HEK293 (cell line): ENCODE measurements at regions not wholly inside any gene's neighbourhood (a gene's known extent, or its start where the extent isn't known, plus 50 kb on each side); places are given as distances from the start of the nearest gene placed in this dataset.

Experiments used
- CTCF ChIA-PET: fragments of 350-600 bp; formaldehyde crosslinking; extraction: SDS; loops from one replicate; lab custom pipeline; 2021; ENCODE audit warnings: antibody characterized with exemption; lab: Yijun Ruan, JAX
- POLR2A ChIA-PET: fragments of 300-600 bp; formaldehyde crosslinking; extraction: SDS; loops from one replicate; lab custom pipeline; 2020; ENCODE audit warnings: antibody characterized with exemption, inconsistent platforms; lab: Yijun Ruan, JAX
- H3K27ac ChIP-seq: fragments of 200-500 bp; sonication (Bioruptor generic); 2 replicates; pipeline ENCODE4 v1.5.1; 2014; ENCODE audit warnings: low read depth, low read length, control low read depth, inconsistent platforms; ENCODE audit errors: extremely low read depth
- H3K36me3 ChIP-seq, 2 experiments: fragments of 200-500 bp in 1 of 2; sonication (Bioruptor generic) in 1 of 2; 1 replicate in 1 of 2; 2 replicates in 1 of 2; pipeline ENCODE4 v1.5.1; 2014 to 2017; ENCODE audit warnings: inconsistent platforms in 2 of 2, low read length in 2 of 2; ENCODE audit not compliant: control insufficient read depth in 2 of 2, insufficient read depth in 1 of 2
- H3K4me1 ChIP-seq: fragments of 200-500 bp; sonication (Bioruptor generic); 2 replicates; pipeline ENCODE4 v1.5.1; 2014; ENCODE audit warnings: mild to moderate bottlenecking, low read length, inconsistent platforms; ENCODE audit not compliant: control insufficient read depth, insufficient read depth
- H3K4me3 ChIP-seq: 2 replicates; pipeline ENCODE4 v1.5.1; 2011; ENCODE audit warnings: low read depth, mild to moderate bottlenecking, control low read depth, low read length, moderate library complexity
- H3K9me3 ChIP-seq: fragments of 200-500 bp; sonication (Bioruptor generic); 2 replicates; pipeline ENCODE4 v1.5.1; 2014; ENCODE audit warnings: low read depth, low read length, inconsistent platforms; ENCODE audit not compliant: control insufficient read depth, insufficient read depth
- KLF10 ChIP-seq: fragments of 450-650 bp; IDR thresholded peaks from 2 replicates; pipeline ENCODE4 v1.5.1; 2018; ENCODE audit warnings: missing biosample characterization, mild to moderate bottlenecking, missing genetic modification characterization
- SP7 ChIP-seq: fragments of 450-650 bp; formaldehyde crosslinking; IDR thresholded peaks from 2 replicates; pipeline ENCODE4 v1.5.1; 2016; ENCODE audit warnings: missing biosample characterization, missing genetic modification characterization
- ZNF10 ChIP-seq: fragments of 450-650 bp; formaldehyde crosslinking; IDR thresholded peaks from 2 replicates; pipeline ENCODE4 v1.5.1; 2017; ENCODE audit warnings: missing biosample characterization, missing genetic modification characterization
- ZNF146 ChIP-seq: fragments of 450-650 bp; formaldehyde crosslinking; IDR thresholded peaks from 2 replicates; pipeline ENCODE4 v1.5.1; 2016; ENCODE audit warnings: missing biosample characterization, missing genetic modification characterization
- ZNF148 ChIP-seq: fragments of 450-650 bp; formaldehyde crosslinking; IDR thresholded peaks from 2 replicates; pipeline ENCODE4 v1.5.0; 2017; ENCODE audit warnings: missing biosample characterization, missing genetic modification characterization, borderline replicate concordance
- ZNF19 ChIP-seq: fragments of 450-650 bp; formaldehyde crosslinking; IDR thresholded peaks from 2 replicates; pipeline ENCODE4; 2016; ENCODE audit warnings: missing biosample characterization, missing genetic modification characterization, low read depth
- ZNF350 ChIP-seq: fragments of 450-650 bp; formaldehyde crosslinking; IDR thresholded peaks from 2 replicates; pipeline ENCODE4 v1.5.0; 2017; ENCODE audit warnings: missing biosample characterization, mild to moderate bottlenecking, missing genetic modification characterization
- ZNF394 ChIP-seq: fragments of 450-650 bp; formaldehyde crosslinking; IDR thresholded peaks from 2 replicates; pipeline ENCODE4 v1.5.1; 2016; ENCODE audit warnings: missing biosample characterization, missing genetic modification characterization, mild to moderate bottlenecking, moderate library complexity, borderline replicate concordance
- ZNF433 ChIP-seq: fragments of 450-650 bp; formaldehyde crosslinking; IDR thresholded peaks from 2 replicates; pipeline ENCODE4 v1.5.1; 2016; ENCODE audit warnings: missing biosample characterization, missing genetic modification characterization, low read depth
- ZNF501 ChIP-seq: fragments of 450-650 bp; formaldehyde crosslinking; IDR thresholded peaks from 2 replicates; pipeline ENCODE4 v1.5.1; 2016; ENCODE audit warnings: missing biosample characterization, missing genetic modification characterization
- ZNF561 ChIP-seq: fragments of 450-650 bp; IDR thresholded peaks from 2 replicates; pipeline ENCODE4 v1.5.1; 2018; ENCODE audit warnings: missing biosample characterization, missing genetic modification characterization, borderline replicate concordance
- ZNF624 ChIP-seq: fragments of 450-650 bp; formaldehyde crosslinking; IDR thresholded peaks from 2 replicates; pipeline ENCODE4 v1.5.1; 2017; ENCODE audit warnings: missing biosample characterization, missing genetic modification characterization
- ZNF639 ChIP-seq: fragments of 450-650 bp; formaldehyde crosslinking; IDR thresholded peaks from 2 replicates; pipeline ENCODE4 v1.5.1; 2016; ENCODE audit warnings: missing biosample characterization, missing genetic modification characterization
- ZNF768 ChIP-seq: fragments of 450-650 bp; formaldehyde crosslinking; IDR thresholded peaks from 2 replicates; pipeline ENCODE4 v1.5.1; 2018; ENCODE audit warnings: missing biosample characterization, mild to moderate bottlenecking, missing genetic modification characterization
- ZNF830 ChIP-seq: fragments of 450-650 bp; IDR thresholded peaks from 2 replicates; pipeline ENCODE4 v1.5.0; 2018; ENCODE audit warnings: missing biosample characterization, missing genetic modification characterization, low read depth, mild to moderate bottlenecking, moderate library complexity
- TF ChIP-seq, protein P1 (sequence below): fragments of 450-650 bp; formaldehyde crosslinking; IDR thresholded peaks from 2 replicates; pipeline ENCODE4 v1.5.1; 2017; ENCODE audit warnings: missing biosample characterization, missing genetic modification characterization
- TF ChIP-seq, protein P2 (sequence below): fragments of 450-650 bp; formaldehyde crosslinking; IDR thresholded peaks from 2 replicates; pipeline ENCODE4 v1.5.1; 2016; ENCODE audit warnings: missing biosample characterization, missing genetic modification characterization
- TF ChIP-seq, protein P3 (sequence below): fragments of 450-650 bp; formaldehyde crosslinking; IDR thresholded peaks from 2 replicates; pipeline ENCODE4 v1.5.1; 2017; ENCODE audit warnings: missing biosample characterization, missing genetic modification characterization

DNA sequence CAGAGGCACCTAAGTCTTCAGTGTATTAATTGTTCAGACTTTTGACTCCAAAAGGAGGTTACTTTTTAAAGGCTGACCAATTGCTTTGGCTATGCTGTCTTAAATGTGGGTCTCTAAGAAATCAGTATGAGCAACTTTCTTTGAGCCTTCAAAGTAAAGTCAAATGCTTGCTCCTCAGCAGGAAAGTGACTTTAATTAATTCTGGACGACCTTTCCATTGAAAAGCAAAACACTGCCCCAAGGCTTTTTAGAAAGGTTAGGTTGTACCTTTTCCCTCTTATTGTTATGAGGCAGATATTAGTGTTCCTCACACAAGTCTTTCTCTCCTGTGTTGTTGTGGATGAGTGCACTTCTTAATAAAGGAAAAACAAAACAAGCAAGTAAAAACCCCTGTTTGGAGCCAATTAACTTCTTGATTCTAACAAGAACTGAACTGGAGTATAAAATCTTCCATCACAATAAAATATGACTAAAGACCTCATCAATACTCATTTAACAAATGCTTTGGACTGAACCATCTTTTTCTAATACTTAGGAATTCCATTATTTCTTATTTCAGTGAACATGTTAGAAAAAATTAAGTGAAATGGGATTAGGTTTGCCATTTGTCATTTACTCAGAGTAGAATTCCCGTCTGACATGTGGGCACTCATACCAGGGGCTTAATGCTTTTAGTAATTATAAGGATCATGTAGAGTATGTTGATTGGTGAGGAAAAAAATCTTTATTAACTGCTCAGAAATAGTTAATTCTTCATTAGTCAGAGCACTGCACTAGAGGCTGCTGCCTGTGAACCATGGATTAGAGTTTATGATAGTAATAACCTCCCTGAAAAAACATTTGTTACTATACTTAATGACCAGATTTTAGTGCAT lies 159.1 kb upstream of the ZNF608 start:
- peaks cover 60% of the 10 kb centered on the region for H3K4me1 ChIP-seq
- POLR2A ChIA-PET, result interaction anchor here (0.5 kb wide), 1 partner anchor 60 kb away, joined by 4 read pairs; no protein-coding TSS in a partner anchor

DNA sequence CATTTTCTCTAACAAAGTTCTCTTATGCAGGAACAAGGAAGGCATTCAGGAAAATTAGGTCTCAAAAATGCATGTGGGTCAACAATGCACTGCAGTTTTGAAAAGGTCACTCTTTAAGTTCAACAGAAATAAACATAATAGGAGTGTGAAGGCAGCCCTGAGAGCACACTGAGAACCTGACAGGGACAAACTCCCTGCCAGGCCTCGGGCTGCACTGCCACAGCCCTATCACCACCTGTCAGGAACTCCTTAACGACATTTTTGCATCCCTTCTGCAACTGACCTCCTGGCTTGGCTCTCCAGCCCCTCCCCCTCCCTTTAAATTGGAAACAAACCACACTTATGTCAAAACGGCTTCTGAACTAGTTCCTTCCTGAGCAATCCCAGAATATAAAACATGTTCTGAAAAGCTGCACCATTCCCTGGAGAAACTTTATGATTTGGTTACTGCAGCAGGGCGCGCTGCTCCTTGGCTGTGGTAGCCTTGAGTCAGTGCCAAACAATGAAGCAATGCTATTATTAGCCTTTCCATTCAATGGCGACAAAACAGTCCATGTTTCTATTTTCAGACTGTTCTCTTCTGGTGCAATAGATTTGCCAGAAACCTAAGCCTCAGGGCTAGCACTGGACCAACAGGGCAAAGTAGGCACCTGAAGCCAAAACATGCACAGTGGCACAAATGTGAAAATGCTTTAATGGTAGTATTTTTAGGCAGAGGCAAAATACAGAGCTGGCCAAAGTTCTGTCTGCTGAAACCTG lies 160.1 kb upstream of the ZNF608 start:
- peak overlapping the region; percentile 65 for H3K27ac ChIP-seq
- no peaks in the 10 kb centered on the region for H3K36me3 ChIP-seq
- POLR2A ChIA-PET, result no interaction called here
- no peaks in the 10 kb centered on the region for H3K9me3 ChIP-seq
- peaks cover 65% of the 10 kb centered on the region for H3K4me1 ChIP-seq
- H3K4me3 ChIP-seq, result no peak overlapping the region
- CTCF ChIA-PET, result no interaction called here
- TF ChIP-seq ZNF146 (no peak), ZNF394 (tag by site-specific recombination) (peak; percentile 89), ZNF768 (no peak), ZNF350 (tag by site-specific recombination) (no peak), ZNF19 (no peak), ZNF830 (tag by site-specific recombination) (no peak), KLF10 (tag by site-specific recombination) (no peak; the same call in 1 of the 2 replicates), ZNF624 (tag by site-specific recombination) (no peak), SP7 (tag by site-specific recombination) (peak; percentile 88), ZNF501 (tag by site-specific recombination) (peak; percentile 78; the same call in 1 of the 2 replicates), ZNF639 (tag by site-specific recombination) (peak; percentile 76), ZNF148 (no peak), ZNF10 (tag by site-specific recombination) (peak; percentile 56; the same call in 1 of the 2 replicates)
- TF ChIP-seq, protein P1, sequence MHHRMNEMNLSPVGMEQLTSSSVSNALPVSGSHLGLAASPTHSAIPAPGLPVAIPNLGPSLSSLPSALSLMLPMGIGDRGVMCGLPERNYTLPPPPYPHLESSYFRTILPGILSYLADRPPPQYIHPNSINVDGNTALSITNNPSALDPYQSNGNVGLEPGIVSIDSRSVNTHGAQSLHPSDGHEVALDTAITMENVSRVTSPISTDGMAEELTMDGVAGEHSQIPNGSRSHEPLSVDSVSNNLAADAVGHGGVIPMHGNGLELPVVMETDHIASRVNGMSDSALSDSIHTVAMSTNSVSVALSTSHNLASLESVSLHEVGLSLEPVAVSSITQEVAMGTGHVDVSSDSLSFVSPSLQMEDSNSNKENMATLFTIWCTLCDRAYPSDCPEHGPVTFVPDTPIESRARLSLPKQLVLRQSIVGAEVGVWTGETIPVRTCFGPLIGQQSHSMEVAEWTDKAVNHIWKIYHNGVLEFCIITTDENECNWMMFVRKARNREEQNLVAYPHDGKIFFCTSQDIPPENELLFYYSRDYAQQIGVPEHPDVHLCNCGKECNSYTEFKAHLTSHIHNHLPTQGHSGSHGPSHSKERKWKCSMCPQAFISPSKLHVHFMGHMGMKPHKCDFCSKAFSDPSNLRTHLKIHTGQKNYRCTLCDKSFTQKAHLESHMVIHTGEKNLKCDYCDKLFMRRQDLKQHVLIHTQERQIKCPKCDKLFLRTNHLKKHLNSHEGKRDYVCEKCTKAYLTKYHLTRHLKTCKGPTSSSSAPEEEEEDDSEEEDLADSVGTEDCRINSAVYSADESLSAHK (tag by site-specific recombination), result peak; percentile 55; the same call in 1 of the 2 replicates

More for the DNA sequence above, 159.1 kb upstream of the ZNF608 start:
- peak overlapping the region; percentile 65 for H3K27ac ChIP-seq
- H3K4me3 ChIP-seq, result no peak overlapping the region
- CTCF ChIA-PET, result interaction anchor here (0.6 kb wide), 1 partner anchor 37 kb away, joined by 5 read pairs; no protein-coding TSS in a partner anchor
- TF ChIP-seq, protein P2, sequence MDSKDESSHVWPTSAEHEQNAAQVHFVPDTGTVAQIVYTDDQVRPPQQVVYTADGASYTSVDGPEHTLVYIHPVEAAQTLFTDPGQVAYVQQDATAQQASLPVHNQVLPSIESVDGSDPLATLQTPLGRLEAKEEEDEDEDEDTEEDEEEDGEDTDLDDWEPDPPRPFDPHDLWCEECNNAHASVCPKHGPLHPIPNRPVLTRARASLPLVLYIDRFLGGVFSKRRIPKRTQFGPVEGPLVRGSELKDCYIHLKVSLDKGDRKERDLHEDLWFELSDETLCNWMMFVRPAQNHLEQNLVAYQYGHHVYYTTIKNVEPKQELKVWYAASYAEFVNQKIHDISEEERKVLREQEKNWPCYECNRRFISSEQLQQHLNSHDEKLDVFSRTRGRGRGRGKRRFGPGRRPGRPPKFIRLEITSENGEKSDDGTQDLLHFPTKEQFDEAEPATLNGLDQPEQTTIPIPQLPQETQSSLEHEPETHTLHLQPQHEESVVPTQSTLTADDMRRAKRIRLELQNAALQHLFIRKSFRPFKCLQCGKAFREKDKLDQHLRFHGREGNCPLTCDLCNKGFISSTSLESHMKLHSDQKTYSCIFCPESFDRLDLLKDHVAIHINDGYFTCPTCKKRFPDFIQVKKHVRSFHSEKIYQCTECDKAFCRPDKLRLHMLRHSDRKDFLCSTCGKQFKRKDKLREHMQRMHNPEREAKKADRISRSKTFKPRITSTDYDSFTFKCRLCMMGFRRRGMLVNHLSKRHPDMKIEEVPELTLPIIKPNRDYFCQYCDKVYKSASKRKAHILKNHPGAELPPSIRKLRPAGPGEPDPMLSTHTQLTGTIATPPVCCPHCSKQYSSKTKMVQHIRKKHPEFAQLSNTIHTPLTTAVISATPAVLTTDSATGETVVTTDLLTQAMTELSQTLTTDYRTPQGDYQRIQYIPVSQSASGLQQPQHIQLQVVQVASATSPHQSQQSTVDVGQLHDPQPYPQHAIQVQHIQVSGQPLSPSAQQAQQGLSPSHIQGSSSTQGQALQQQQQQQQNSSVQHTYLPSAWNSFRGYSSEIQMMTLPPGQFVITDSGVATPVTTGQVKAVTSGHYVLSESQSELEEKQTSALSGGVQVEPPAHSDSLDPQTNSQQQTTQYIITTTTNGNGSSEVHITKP (tag by site-specific recombination), result peak; percentile 54; the same call in 1 of the 2 replicates
- TF ChIP-seq ZNF433 (tag by site-specific recombination), result no peak
- TF ChIP-seq, protein P3, sequence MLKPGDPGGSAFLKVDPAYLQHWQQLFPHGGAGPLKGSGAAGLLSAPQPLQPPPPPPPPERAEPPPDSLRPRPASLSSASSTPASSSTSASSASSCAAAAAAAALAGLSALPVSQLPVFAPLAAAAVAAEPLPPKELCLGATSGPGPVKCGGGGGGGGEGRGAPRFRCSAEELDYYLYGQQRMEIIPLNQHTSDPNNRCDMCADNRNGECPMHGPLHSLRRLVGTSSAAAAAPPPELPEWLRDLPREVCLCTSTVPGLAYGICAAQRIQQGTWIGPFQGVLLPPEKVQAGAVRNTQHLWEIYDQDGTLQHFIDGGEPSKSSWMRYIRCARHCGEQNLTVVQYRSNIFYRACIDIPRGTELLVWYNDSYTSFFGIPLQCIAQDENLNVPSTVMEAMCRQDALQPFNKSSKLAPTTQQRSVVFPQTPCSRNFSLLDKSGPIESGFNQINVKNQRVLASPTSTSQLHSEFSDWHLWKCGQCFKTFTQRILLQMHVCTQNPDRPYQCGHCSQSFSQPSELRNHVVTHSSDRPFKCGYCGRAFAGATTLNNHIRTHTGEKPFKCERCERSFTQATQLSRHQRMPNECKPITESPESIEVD (tag by site-specific recombination), result 0 out of 2 replicates have a peak, but pooled peaks have one; percentile 7
- TF ChIP-seq ZNF561 (tag by site-specific recombination), result no peak
- no peaks in the 10 kb centered on the region for H3K9me3 ChIP-seq
- H3K36me3 ChIP-seq, result no peaks in the 10 kb centered on the region
